HepG2 (cell line): ENCODE measurements at regions not wholly inside any gene's neighbourhood (a gene's known extent, or its start where the extent isn't known, plus 50 kb on each side); places are given as distances from the start of the nearest gene placed in this dataset.

ENCODE experiments used
- ADNP ChIP-seq: sonication (generic); formaldehyde crosslinking; IDR thresholded peaks from 2 replicates; pipeline ENCODE4 v1.4.0; 2020; ENCODE audit warnings: missing genetic modification reagents
- EZH2 ChIP-seq: conservative IDR thresholded peaks from 2 replicates; pipeline ENCODE4 v1.6.1; 2012; ENCODE audit warnings: mild to moderate bottlenecking, low read depth, low read length, moderate library complexity
- NR3C1 ChIP-seq: sonication (generic); formaldehyde crosslinking; IDR thresholded peaks from 2 replicates; pipeline ENCODE4 v1.4.0; 2020; ENCODE audit warnings: missing genetic modification reagents
- RAD21 ChIP-seq: fragments of 450-650 bp; formaldehyde crosslinking; IDR thresholded peaks from 2 replicates; pipeline ENCODE4 v1.5.0; 2020; ENCODE audit warnings: mild to moderate bottlenecking
- ZBTB7A ChIP-seq: sonication (generic); formaldehyde crosslinking; IDR thresholded peaks from 2 replicates; pipeline ENCODE4 v1.8.0; 2022; ENCODE audit warnings: mild to moderate bottlenecking, missing genetic modification reagents
- ZNF138 ChIP-seq: sonication (generic); formaldehyde crosslinking; IDR thresholded peaks from 2 replicates; pipeline ENCODE4 v1.5.0; 2020; ENCODE audit warnings: mild to moderate bottlenecking, low read depth, missing genetic modification reagents
- ZNF7 ChIP-seq: IDR thresholded peaks from 2 replicates; pipeline ENCODE4 v1.6.1; 2016; ENCODE audit warnings: missing biosample characterization, missing genetic modification reagents
- TF ChIP-seq, protein P1 (sequence below): sonication (generic); formaldehyde crosslinking; IDR thresholded peaks from 2 replicates; pipeline ENCODE4 v1.5.0; 2020; ENCODE audit warnings: mild to moderate bottlenecking, missing genetic modification reagents, moderate library complexity

DNA sequence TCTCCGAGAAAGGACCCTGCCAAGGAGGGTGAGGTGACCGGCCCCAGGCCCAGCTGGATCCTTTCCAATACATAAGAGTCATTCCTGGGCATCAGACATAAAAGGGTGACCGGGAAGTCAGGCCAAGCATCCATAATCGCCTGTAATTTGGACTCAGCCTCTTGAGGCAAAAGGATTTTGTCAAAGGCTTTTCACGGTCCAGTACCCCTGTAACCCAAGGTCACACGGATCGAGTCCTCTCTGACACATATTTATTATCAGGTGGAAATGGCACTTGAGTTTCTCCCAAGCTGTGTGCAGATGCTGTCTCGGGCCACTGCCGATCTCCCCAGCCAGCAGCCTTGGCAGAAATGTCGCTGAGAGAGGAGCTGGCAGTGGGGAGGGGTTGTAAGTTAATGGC lies 556.5 kb downstream of the MN1 start:
- TF ChIP-seq NR3C1 (no peak), RAD21 (CRISPR knock-in tag) (no peak), ADNP (CRISPR knock-in tag) (no peak), EZH2 (no peak), ZNF138 (no peak), ZNF7 (CRISPR knock-in tag) (no peak), ZBTB7A (CRISPR knock-in tag) (no peak)
- TF ChIP-seq, protein P1, sequence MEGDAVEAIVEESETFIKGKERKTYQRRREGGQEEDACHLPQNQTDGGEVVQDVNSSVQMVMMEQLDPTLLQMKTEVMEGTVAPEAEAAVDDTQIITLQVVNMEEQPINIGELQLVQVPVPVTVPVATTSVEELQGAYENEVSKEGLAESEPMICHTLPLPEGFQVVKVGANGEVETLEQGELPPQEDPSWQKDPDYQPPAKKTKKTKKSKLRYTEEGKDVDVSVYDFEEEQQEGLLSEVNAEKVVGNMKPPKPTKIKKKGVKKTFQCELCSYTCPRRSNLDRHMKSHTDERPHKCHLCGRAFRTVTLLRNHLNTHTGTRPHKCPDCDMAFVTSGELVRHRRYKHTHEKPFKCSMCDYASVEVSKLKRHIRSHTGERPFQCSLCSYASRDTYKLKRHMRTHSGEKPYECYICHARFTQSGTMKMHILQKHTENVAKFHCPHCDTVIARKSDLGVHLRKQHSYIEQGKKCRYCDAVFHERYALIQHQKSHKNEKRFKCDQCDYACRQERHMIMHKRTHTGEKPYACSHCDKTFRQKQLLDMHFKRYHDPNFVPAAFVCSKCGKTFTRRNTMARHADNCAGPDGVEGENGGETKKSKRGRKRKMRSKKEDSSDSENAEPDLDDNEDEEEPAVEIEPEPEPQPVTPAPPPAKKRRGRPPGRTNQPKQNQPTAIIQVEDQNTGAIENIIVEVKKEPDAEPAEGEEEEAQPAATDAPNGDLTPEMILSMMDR = no peak
